Endodermal cell (in vitro differentiated cells): ENCODE measurements at regions not wholly inside any gene's neighbourhood (a gene's known extent, or its start where the extent isn't known, plus 50 kb on each side); places are given as distances from the start of the nearest gene placed in this dataset.

Experiments used
- DNase-seq: peaks from one replicate; pipeline ENCODE4 v3.0.0-alpha.2; 2017
- H3K27ac ChIP-seq: 2 replicates; pipeline ENCODE4 v1.5.1; 2013; ENCODE audit warnings: mild to moderate bottlenecking, low read depth, low read length, moderate library complexity
- H3K27me3 ChIP-seq: 2 replicates; pipeline ENCODE4 v1.6.1; 2013; ENCODE audit warnings: mild to moderate bottlenecking, low read length, moderate library complexity; ENCODE audit not compliant: insufficient read depth, control insufficient read depth, poor library complexity, severe bottlenecking
- H3K36me3 ChIP-seq: 2 replicates; pipeline ENCODE4 v1.7.0; 2013; ENCODE audit warnings: mild to moderate bottlenecking, low read length, moderate library complexity; ENCODE audit not compliant: control insufficient read depth, insufficient read depth
- H3K4me1 ChIP-seq: one replicate; pipeline ENCODE4 v1.7.0; 2013; ENCODE audit warnings: low read length; ENCODE audit not compliant: control insufficient read depth, insufficient read depth
- H3K4me3 ChIP-seq: 2 replicates; pipeline ENCODE4 v1.5.1; 2013; ENCODE audit warnings: mild to moderate bottlenecking, low read length, moderate library complexity
- H3K9ac ChIP-seq: 2 replicates; pipeline ENCODE4 v1.6.1; 2013; ENCODE audit warnings: mild to moderate bottlenecking, low read length, moderate library complexity; ENCODE audit not compliant: poor library complexity, severe bottlenecking; ENCODE audit errors: extremely low read depth
- H3K9me3 ChIP-seq: 2 replicates; pipeline ENCODE4 v1.6.1; 2013; ENCODE audit warnings: mild to moderate bottlenecking, low read length, moderate library complexity; ENCODE audit not compliant: control insufficient read depth
- H3K27ac Mint-ChIP-seq: 2 replicates; pipeline ENCODE4 v1.8.0; 2020; ENCODE audit warnings: mixed read lengths
- H3K27me3 Mint-ChIP-seq: 2 replicates; pipeline ENCODE4 v1.8.0; 2021; ENCODE audit warnings: mild to moderate bottlenecking, mixed read lengths; ENCODE audit not compliant: insufficient read depth
- H3K36me3 Mint-ChIP-seq: 2 replicates; pipeline ENCODE4 v1.8.0; 2020; ENCODE audit warnings: low read depth, mixed read lengths
- H3K4me1 Mint-ChIP-seq: 2 replicates; pipeline ENCODE4 v1.8.0; 2020; ENCODE audit warnings: mixed read lengths
- H3K4me3 Mint-ChIP-seq: 2 replicates; pipeline ENCODE4 v1.8.0; 2020; ENCODE audit warnings: mild to moderate bottlenecking, moderate library complexity, mixed read lengths
- H3K9me3 Mint-ChIP-seq: 2 replicates; pipeline ENCODE4 v1.8.0; 2020; ENCODE audit warnings: mild to moderate bottlenecking, mixed read lengths
- CTCF ChIP-seq: fragments of 200-600 bp; sonication (generic); conservative IDR thresholded peaks from 2 replicates; pipeline ENCODE4 v1.5.0; 2021; ENCODE audit warnings: antibody characterized with exemption, mild to moderate bottlenecking
- WGBS, 2 experiments: methylation state at CpG; one replicate each; pipeline versions ENCODE4 v1.1.5 to v1.1.7; 2013; ENCODE audit warnings: missing lambda C conversion rate in 2 of 2, mixed read lengths in 1 of 2; ENCODE audit not compliant: insufficient coverage in 1 of 2, insufficient read length in 1 of 2; 5-methylcytosine and 5-hydroxymethylcytosine counted together

- TF ChIP-seq CTCF = no peak
- Histone ChIP-seq H3K4me3 (no peak overlapping the region), H3K27ac (no peak overlapping the region), H3K27me3 (no peaks in the 10 kb centered on the region), H3K36me3 (no peaks in the 10 kb centered on the region), H3K9ac (no peak overlapping the region), H3K4me1 (no peaks in the 10 kb centered on the region), H3K9me3 (no peaks in the 10 kb centered on the region)
- 85% methylated on average over 2 of the region's 2 CpGs; no CpG with 5 or more reads in 1 of the 2 experiments for WGBS, 2 experiments
- Mint-ChIP-seq H3K36me3 (no peaks in the 10 kb centered on the region), H3K27ac (no peak overlapping the region), H3K9me3 (no peaks in the 10 kb centered on the region), H3K4me1 (no peaks in the 10 kb centered on the region), H3K4me3 (no peak overlapping the region), H3K27me3 (no peaks in the 10 kb centered on the region)
- DNase-seq = no peak
Observed at GRCh38 chr9:87180841-87181240, 233.5 kb upstream of the GAS1 start.

- no peak overlapping the region for H3K27ac ChIP-seq
- H3K4me1 Mint-ChIP-seq = no peaks in the 10 kb centered on the region
Observed at GRCh38 chr9:87181670-87182069, 234.4 kb upstream of the GAS1 start.

GRCh38 chr9:87184956-87185642, 237.8 kb upstream of the GAS1 start:
- Histone ChIP-seq H3K9ac (no peak overlapping the region), H3K27ac (no peak overlapping the region), H3K36me3 (no peaks in the 10 kb centered on the region), H3K4me1 (no peaks in the 10 kb centered on the region), H3K9me3 (no peaks in the 10 kb centered on the region), H3K27me3 (no peaks in the 10 kb centered on the region), H3K4me3 (no peak overlapping the region)
- DNase-seq = no peak
- Mint-ChIP-seq H3K4me3 (no peak overlapping the region), H3K9me3 (no peaks in the 10 kb centered on the region), H3K27ac (no peak overlapping the region), H3K4me1 (peaks cover 1% of the 10 kb centered on the region), H3K36me3 (no peaks in the 10 kb centered on the region), H3K27me3 (no peaks in the 10 kb centered on the region)
- no peak for TF ChIP-seq CTCF
- 84 to 90% methylated on average over 4 to 6 of the region's 6 CpGs for WGBS, 2 experiments

More at GRCh38 chr9:87181670-87182069, 234.4 kb upstream of the GAS1 start:
- H3K4me3 ChIP-seq = no peak overlapping the region
- H3K27me3 ChIP-seq = no peaks in the 10 kb centered on the region
- H3K9me3 ChIP-seq = no peaks in the 10 kb centered on the region
- no peak overlapping the region for H3K4me3 Mint-ChIP-seq
- H3K27me3 Mint-ChIP-seq = no peaks in the 10 kb centered on the region
- DNase-seq = no peak
- no peaks in the 10 kb centered on the region for H3K4me1 ChIP-seq
- H3K9ac ChIP-seq = no peak overlapping the region
- H3K36me3 ChIP-seq = no peaks in the 10 kb centered on the region
- H3K36me3 Mint-ChIP-seq = no peaks in the 10 kb centered on the region
- no peak overlapping the region for H3K27ac Mint-ChIP-seq
- 93% methylated on average over 1 of the region's 1 CpG; no CpG with 5 or more reads in 1 of the 2 experiments for WGBS, 2 experiments
- H3K9me3 Mint-ChIP-seq = no peaks in the 10 kb centered on the region
- no peak for TF ChIP-seq CTCF
